ENCODE measurements at regions not wholly inside any gene's neighbourhood (a gene's known extent, or its start where the extent isn't known, plus 50 kb on each side); places are given as distances from the start of the nearest gene placed in this dataset.

DNA sequence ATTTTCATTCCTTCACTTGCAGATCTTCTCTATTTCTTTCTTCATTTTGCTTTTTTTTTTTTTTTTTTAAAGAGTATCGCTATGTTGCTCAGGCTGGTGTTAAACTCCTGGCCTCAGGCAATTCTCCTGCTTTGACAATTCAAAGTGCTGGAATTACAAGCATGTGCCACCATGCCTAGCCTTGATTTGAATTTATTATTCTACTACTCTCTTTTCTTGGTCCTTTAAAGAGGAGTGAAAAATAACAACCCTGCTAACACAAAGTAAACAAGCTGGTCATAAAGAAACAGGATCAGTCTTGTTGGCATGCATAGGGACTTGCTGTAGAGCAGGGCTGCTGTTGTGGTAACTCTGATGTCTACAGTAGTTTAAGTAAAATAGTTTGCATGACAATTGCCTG lies 1615.3 kb upstream of the ZEB2 start:
- no peak for DNase-seq

DNA sequence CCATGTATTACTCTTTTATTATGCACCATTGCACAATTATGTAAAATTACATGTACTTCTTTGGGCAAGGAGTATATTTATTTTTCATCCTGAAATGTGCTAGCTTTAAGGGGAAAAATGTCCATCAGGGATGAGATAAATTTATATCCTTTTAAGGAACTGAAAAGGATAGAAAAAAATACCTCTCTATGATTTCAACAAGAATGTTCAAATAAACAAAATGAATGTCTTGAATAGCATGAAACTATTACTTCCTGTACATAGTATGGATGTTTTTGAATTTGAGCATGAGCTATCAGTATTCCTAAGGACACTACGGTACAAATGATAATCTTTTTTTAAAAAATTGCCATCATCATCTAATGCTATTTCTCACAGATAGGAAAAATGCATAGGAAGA lies 1611.9 kb upstream of the ZEB2 start:
- DNase-seq, result no peak

DNA sequence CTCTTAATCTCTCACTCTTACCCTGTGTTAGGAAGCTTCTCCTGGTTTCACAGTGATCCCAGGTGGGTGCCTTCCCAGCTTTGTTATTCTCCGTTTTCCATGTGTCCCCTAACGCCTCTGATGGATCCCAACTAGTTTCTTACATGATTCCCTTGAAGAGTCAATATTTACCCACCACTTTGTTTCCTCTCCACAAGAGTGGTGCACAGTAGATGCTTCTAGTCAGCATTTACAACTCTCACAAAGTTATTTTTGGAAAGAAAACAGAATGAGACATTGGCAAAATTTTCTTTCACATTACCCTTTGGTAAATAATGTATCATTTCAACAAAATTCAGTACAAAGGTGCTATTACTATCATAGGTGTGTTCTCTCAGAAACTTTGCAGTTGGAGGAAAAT lies 1611.1 kb upstream of the ZEB2 start:
- no peak for DNase-seq

DNA sequence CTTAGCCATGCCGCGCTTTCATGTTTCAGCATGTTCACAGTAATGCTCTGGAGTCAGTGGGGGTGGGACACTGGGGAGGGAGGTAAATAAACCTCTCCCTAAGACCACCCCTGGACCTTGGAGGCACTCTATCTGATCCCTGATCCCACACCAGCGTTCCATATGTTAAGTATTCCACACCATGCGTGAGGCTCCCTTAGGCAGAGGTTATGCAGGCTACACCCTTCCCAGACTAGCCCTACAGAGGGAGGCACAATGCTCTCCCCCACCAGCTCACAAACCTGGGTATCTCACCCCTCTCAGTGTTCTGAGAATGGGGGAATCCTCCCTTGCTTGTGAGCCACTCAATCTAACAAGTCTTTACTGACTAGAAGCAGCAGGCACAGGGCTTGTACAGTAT lies 1610.4 kb upstream of the ZEB2 start:
- DNase-seq, result no peak

DNA sequence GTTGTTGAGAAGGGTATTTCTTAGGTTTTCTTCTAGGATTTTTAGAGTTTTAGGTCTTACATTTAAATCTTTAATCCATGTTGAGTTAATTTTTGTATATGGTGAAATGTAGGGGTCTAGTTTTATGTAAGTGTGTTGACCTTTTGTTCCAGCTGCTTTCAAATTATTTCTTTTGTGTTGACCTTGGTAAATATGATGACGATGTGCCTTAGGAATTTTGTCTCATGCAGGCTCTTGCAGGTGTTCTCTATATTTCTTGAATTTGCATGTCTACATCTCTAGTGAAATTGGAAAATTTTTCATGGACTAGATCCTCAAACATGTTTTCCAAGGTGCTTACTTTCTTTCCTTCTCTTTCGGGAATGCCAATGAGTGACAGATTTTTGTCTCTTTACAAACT lies 1609.3 kb upstream of the ZEB2 start:
- DNase-seq, result no peak

DNA sequence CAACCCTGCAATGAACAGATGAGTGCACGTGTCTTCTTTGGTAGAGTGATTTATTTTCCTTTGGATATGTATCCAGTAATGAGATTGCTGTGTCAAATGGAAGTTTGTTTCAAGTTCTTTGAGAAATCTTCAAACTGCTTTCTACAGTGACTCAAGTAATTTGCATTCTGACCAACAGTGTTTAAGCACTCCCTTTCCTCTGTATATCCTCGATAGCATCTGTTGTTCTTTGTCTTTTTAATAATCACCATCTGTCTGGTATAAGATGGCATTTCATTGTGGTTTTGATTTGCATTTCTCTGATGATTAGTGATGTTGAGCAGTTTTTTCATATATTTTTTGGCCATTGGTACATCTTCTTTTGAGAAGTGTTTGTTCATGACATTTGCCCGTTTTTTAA lies 1608.3 kb upstream of the ZEB2 start:
- DNase-seq, result no peak

DNA sequence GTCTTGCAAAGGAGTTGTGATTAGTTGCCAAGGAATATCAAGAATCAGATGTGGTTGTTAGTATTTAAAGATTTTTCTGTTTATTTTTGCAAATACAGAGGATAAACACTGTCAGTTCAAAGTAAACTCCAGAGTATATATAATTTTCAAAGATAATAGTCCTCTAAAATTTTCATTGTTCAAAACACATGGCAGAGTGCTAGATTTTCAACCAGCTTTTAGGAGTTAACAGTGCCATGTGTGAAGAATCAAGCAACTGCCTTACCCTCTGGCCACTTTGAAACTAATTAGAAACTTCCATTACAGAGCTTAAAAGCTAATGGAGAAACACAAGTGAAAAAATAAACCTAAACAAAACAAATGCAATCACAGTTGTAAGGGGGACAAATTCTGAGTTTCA lies 1605.6 kb upstream of the ZEB2 start:
- no peak for DNase-seq

DNA sequence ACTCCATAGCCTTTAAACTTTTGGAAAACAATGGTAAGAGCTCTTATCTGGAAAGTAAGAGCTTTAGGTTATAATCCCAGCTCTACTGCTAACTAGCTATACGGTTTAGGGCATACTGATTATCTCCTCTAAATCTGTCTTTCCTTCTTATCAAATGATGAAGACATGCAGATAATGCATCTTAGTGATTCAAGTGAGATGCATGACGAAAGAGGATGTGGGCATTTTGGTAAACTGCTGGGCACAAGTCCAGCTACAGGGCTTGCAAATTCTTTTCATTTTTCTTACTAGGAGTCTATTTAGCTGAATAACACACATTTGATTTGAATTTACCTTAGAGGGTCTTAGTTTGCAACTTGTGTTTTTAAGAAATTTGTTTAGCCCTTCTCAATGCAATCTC lies 1604.8 kb upstream of the ZEB2 start:
- DNase-seq, result no peak

DNA sequence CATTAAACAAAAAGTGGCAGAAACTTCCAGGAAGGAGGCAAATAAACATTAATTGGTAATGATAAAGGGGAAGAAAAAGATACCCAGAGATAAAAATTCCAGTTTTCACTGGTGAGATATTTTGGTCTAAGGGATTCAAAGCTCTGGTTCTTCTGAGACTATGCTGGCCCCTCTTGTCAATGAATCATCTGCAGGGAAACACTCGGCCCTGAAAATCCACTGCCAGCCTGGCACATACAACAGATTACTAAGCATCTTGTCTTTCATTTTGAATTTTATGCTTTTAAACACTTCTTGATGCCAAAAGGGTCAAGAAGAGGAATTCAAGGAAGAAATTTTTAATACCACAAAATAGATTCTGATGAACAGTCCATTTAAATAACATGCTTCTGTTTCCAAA lies 1603.8 kb upstream of the ZEB2 start:
- no peak for DNase-seq

DNA sequence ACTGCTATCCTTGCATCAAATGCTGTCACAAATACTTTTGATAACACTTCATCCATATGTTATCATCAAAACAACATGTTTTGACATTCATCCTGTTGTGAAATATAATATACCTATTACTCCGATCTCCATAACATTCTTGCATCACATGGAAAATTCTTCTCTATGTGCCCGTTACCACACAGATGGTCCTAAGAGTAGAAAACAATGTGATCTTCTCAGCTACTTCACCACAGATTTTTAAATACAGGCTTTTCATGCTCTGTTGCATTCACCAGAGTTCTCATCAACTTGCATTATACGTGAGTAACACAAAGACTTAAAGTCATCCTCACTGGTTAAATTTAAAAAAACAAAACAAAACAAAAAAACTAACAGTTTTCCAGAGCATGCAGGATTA lies 1603.3 kb upstream of the ZEB2 start:
- DNase-seq, result no peak

DNA sequence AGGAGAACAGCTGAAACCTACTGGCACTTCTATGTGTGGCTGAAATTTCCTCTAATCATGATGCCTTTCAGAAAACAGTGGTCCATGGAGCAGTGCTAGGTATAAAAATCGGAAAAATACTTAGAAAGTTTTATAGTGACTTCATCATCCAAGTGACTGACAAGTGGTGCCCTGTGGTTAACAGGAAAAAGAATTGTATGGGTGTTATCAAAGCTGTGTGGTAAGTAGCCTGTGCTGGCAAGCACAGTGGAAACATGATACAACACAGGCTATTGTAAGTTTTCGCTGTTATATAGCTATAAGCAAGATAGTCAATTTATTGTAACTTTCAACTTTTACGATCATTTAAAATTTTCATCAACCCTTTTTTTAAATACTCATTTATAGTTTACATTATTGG lies 1599.7 kb upstream of the ZEB2 start:
- no peak for DNase-seq

DNA sequence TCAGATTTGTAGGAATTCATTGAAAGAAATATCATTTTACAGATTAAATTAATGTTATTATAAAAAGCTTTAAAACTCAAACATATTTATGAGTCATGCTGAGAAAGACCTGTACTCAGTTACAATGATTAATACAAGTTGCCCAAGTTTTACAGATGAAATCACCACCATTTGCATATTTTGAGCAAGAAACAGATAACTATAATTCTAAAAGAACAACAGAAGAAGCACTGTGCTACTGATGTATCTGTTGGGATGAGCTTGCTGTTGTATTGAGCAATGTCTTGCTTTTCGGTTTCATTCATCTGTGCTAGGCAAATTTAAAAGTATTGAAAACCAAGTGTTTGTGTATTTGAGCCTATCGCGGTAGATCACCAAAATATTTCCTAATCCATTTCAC lies 1589.1 kb upstream of the ZEB2 start:
- DNase-seq, result no peak

DNA sequence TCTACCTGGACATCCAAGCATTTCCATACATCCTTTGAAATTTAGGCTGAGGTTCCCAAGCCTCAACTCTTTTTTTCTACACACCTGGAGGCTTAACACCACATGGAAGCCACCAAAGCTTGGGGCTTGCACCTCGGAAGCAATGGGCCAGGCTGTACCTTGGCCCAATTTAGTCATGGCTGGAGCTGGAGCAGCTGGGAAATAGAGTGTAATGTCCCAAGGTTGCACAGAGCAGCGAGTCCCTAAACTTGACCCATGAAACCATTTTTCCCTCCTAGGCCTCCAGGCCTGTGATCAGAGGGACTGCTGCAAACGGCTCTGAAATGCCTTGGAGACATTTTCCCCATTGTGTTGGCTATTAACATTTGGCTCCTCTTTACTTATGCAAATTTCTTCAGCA lies 1574.3 kb upstream of the ZEB2 start:
- no peak for DNase-seq

DNA sequence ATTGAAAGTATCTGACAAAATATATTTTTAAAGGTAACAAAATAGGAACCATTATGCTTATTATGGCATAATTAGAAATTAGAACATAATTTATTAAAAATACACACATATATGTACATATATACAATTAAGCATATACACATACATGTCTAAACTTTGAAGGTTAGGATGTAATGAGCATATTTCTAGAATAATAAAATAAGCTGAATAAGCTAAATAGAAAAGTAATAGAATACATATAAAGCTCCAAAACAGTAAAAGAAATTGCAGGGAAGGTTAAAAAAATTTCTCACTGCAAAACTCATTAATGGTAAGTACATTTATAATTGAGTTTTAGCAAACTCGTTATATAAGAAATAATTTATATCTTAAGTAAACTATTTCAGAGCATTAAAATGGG lies 1561.5 kb upstream of the ZEB2 start:
- no peak for DNase-seq

DNA sequence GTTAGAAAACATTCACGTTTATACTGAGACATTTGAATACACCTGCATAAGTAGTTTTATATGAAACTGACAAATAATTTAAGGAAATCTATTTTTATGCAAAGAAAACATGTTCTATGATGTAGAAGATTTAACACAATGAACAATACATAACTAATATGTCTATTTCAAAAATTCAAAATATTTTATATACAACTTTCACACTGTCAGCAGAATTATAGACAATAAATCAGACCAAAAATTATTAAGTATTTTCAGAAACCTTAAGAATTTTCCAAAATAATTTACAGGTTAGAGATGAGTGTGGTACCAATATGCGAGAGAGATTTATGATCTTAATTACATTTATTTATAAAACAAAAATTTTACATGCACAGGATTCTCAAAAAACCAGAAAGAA lies 1561.0 kb upstream of the ZEB2 start:
- DNase-seq, result no peak

DNA sequence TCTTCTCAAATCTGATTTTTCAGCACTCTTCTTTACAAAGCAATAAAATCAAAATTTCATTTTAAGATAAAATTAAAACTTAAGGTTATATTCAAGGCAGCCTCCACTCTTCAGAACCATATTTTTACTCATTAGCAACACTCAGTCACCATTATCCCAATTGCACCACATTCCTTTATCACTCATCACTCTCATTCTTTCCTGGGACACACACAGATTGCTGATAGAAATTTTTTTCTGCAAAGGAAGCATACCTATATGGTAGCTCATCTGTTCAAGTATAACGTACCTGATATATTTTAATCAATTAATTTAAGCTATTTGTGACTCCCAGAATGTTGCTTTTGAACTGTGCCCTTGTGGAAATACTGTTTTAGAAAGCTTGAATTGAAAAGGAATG lies 1559.3 kb upstream of the ZEB2 start:
- no peak for DNase-seq

DNA sequence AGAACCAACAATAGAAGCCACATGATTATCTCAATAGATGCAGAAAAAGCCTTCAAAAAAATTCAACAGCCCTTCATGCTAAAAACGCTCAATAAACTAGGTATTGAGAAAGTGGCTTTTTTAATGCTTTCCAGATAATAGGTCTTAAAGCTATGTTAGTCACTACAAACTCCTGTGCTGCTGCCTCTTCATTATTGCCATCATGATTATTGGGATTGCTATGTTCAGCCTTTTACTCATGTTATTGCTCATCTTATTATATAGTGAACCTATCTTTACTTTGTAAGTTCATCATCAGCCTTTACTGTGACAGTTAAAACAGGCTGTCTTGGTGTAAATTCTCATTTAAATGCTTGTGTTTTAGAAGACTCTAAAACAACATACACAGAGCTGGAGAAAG lies 1557.2 kb upstream of the ZEB2 start:
- DNase-seq, result no peak

DNA sequence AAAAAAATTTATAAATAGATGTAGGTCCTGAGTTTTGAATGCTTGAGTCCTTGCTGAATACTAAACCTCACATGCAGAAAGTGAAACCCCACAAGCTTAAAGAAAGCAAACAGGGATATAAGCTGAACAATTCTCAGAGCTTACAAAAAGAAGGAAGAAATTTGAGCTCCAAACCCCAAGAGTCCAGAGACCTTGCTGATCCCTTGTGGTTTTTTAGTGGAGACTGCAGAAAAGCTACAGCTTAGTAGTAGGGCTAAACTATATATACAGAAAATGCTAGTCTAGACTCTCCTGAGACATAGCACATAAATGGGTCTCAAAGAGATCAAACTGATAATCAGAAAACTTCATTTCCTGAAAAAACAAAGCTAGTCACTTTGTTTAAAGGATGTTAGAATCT lies 1548.1 kb upstream of the ZEB2 start:
- DNase-seq, result no peak

DNA sequence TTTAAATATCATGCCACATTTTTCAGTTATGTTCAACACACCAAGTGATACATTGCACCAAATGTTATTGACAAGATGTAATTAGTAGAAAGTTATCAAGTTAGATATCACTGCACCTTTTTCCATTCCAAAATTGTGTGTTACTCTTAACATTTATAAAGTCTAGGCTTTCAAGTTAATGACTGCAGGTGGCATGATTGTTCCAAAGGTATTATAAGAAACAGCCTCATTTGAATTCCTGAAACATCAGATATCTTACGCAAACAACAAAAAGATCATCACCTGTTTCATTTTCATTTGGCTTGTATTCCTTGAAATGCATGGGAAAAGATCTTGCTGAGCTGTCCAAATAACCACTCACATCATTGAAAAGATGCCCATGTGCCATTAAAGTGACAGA lies 1528.2 kb upstream of the ZEB2 start:
- no peak for DNase-seq

DNA sequence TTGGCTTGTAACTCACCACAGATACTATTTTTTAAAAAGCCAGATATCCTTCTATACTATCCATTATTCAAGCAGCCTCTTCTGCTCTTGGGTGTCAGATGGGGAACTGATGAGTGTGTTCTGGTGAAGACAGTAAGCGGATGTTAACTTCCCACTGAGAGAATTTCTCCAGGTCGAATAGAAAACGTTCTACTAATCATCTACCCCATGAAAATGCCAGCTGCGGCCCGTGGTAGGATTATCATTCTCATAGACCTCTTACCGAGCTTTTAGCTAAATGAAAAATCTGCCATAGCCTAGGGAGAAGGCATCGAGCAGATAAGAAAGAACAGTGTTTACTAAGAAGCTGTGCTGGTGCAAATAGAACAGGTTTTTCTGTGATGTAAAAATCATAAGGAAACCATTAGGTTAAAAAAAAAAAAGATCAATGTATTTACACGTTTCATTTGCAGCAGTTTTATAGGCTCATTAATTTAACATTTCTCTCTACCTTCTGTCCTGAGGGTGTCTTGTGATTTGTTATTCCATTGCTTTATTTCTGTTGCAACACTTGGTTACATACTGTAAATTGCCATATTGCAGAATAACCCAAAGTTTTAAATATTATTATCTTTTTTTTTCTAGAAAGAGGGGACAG lies 1521.5 kb upstream of the ZEB2 start:
- DNase-seq, result no peak

DNA sequence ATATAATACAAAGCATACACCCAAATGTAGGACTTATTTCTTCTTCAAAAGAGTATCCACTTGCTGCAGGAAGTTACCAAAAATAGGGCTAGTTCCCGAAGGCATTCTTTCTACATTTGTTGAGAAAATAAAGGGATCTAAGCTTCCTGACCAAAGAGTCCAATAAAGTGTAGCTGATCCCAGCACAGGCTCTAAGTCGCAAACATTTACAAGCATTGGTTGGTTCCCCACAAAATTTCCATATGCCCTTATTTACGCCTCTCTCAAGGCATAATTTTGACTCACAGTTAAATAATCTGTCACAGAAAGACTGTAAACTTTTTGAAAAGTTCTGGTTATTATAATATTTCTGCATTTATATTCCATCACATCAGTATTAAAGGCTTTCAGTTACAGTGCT lies 1520.1 kb upstream of the ZEB2 start:
- no peak for DNase-seq

DNA sequence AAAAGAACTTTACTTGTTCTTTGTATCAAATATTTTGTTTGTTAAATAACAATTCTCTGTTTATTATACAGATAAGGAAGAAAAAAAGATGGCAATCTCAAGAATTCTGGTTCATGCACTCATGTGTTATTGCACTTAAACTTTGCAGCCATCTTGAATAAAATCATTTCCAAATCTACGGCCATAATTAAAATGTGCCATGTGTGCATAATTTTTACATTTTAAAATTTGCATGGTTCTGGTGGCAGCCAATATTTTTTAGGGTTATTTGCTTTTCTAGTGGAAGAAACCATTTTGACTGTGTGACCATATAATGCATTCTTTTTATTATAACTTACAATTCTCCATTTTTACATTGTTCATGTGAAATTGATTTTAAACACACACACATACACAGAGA lies 1518.1 kb upstream of the ZEB2 start:
- no peak for DNase-seq

DNA sequence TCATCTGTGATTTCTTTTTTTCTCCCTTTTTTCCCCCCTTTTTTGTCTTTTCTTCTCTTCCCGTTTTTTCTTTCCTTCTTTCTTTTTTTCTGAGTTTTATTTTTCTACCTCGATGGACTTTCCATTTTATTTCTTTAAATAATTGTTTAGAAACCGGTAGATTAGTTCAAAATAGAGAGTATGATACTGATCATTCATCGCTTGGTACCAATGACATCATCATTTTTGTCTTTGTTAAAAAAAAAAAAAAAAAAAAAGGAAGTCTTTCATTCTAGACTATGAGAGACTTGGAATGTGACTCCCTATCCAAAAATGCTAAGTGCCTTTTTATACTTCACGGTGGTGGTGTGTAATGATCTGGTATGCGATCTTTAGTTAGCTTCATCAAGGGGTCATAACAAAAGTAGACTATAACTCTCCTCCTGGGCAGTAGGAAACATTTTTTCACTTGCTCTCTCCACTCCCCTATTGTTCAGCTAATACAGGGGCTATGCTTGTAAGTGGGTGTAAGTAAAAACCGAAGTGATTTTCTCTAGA lies 1517.5 kb upstream of the ZEB2 start:
- no peak for DNase-seq

DNA sequence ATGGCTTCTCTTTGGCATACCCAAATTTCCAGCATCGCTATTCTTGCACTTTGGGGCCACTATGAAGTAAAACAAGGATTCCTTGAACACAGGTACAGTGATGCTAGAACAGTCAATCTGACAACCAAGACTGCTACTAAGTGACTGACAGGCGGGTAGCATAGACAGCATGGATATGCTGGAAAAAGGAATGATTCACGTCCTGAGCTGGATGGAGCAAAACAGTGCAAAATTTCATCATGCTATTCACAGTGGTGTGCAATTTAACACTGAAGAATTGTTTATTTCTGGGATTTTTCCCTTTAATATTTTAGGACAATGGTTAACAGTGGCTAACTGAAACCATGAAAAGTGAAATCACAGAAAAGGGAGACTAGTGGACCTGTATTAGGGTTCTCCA lies 1511.2 kb upstream of the ZEB2 start:
- no peak for DNase-seq

DNA sequence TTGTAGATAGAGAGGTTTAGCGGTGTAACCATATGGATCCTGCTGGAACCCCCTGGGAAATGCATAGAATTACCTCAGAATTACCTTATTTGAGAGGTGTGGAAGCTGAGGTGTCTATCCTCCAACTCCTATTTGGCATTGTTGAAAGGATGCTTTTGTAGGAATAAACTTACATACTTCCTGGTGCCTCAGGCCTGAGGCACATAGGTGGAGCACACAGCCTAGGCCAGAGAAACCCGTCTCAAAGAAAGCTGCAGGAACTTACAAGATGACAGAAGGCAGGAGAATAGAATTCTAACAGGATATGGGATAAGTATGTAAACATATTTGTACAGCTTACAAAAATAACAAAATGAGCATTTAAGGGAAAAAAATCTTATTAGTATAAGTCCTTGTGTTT lies 1507.2 kb upstream of the ZEB2 start:
- no peak for DNase-seq

DNA sequence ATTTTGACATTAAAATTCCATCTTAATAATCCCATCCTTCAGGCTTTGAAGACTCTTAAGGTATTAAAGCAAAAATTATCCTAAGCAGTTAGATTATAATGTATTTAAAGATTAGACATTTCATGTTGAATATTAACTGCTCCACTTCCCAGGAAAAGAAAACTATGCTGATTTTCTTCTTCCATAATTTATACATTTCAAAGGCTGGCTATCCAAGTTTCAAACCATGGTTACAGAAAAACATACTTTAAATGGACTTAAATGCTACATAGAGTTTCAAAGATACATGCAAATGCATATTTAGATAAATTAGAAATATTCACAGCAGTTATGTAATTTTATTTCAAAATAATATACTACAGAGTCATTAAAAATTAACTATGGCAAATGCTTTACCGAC lies 1505.6 kb upstream of the ZEB2 start:
- no peak for DNase-seq

Data from NCI-H187 treated with DMSO at 0.1 percent for 48 hours (cell line).